ENCODE measurements at regions not wholly inside any gene's neighbourhood (a gene's known extent, or its start where the extent isn't known, plus 50 kb on each side); places are given as distances from the start of the nearest gene placed in this dataset.

GRCh38 chr3:105923140-105923539 is 54.3 kb upstream of the CBLB start:
- no peaks in the 10 kb centered on the region for H3K36me3 ChIP-seq
- H3K4me3 ChIP-seq, result no peak overlapping the region
- DNase-seq, result no peak
- H3K27ac ChIP-seq, result no peak overlapping the region
- TF ChIP-seq CTCF (IDR thresholded peaks at IDR 0.05), result no peak
- TF ChIP-seq EP300 (IDR thresholded peaks at IDR 0.05), result no peak
- no peaks in the 10 kb centered on the region for H3K27me3 ChIP-seq
- no peaks in the 10 kb centered on the region for H3K4me1 ChIP-seq
- no peaks in the 10 kb centered on the region for H3K9me3 ChIP-seq
- ATAC-seq (ENCODE audit: low FRiP score in 2 of 2), result no peak
- WGBS, 2 donors, result 97% methylated on average over 3 of the region's 3 CpGs

GRCh38 chr3:105927741-105928140 is 58.9 kb upstream of the CBLB start:
- no peaks in the 10 kb centered on the region for H3K27me3 ChIP-seq
- H3K36me3 ChIP-seq, result no peaks in the 10 kb centered on the region
- TF ChIP-seq POLR2AphosphoS5 (IDR thresholded peaks at IDR 0.05) (no peak), POLR2A (IDR thresholded peaks at IDR 0.05) (no peak), CTCF (IDR thresholded peaks at IDR 0.05) (no peak), EP300 (IDR thresholded peaks at IDR 0.05) (no peak)
- no peak overlapping the region for H3K27ac ChIP-seq
- no peaks in the 10 kb centered on the region for H3K4me1 ChIP-seq
- H3K4me3 ChIP-seq, result no peak overlapping the region
- no peaks in the 10 kb centered on the region for H3K9me3 ChIP-seq
- ATAC-seq (ENCODE audit: low FRiP score in 2 of 2), result no peak
- WGBS, 2 donors, result 97 to 100% methylated on average over 1 of the region's 1 CpG
- no peak for DNase-seq

- H3K27ac ChIP-seq, result no peak overlapping the region
- H3K36me3 ChIP-seq, result no peaks in the 10 kb centered on the region
- no peaks in the 10 kb centered on the region for H3K4me1 ChIP-seq
- TF ChIP-seq EP300 (IDR thresholded peaks at IDR 0.05) (no peak), CTCF (IDR thresholded peaks at IDR 0.05) (no peak), POLR2A (IDR thresholded peaks at IDR 0.05) (no peak), POLR2AphosphoS5 (IDR thresholded peaks at IDR 0.05) (no peak)
- no peaks in the 10 kb centered on the region for H3K9me3 ChIP-seq
- H3K4me3 ChIP-seq, result no peak overlapping the region
- 51 to 58% methylated on average over 3 of the region's 3 CpGs for WGBS, 2 donors
- ATAC-seq (ENCODE audit: low FRiP score in 2 of 2) (no peak), DNase-seq (no peak)
- no peaks in the 10 kb centered on the region for H3K27me3 ChIP-seq
Observed at GRCh38 chr3:105930733-105931132, 61.9 kb upstream of the CBLB start.

GRCh38 chr3:105931500-105931899 is 62.7 kb upstream of the CBLB start:
- H3K36me3 ChIP-seq, result no peaks in the 10 kb centered on the region
- DNase-seq, result no peak
- TF ChIP-seq CTCF (IDR thresholded peaks at IDR 0.05), result no peak
- no peak for TF ChIP-seq POLR2A (IDR thresholded peaks at IDR 0.05)
- TF ChIP-seq POLR2AphosphoS5 (IDR thresholded peaks at IDR 0.05), result no peak
- no peak for TF ChIP-seq EP300 (IDR thresholded peaks at IDR 0.05)
- WGBS, 2 donors, result 83 to 86% methylated on average over 2 of the region's 2 CpGs
- no peak overlapping the region for H3K4me3 ChIP-seq
- no peaks in the 10 kb centered on the region for H3K4me1 ChIP-seq
- no peaks in the 10 kb centered on the region for H3K9me3 ChIP-seq
- ATAC-seq (ENCODE audit: low FRiP score in 2 of 2), result no peak
- H3K27me3 ChIP-seq, result no peaks in the 10 kb centered on the region
- H3K27ac ChIP-seq, result no peak overlapping the region

GRCh38 chr3:105933871-105934270 is 65.1 kb upstream of the CBLB start:
- DNase-seq, result no peak
- TF ChIP-seq EP300 (IDR thresholded peaks at IDR 0.05) (no peak), POLR2AphosphoS5 (IDR thresholded peaks at IDR 0.05) (no peak), POLR2A (IDR thresholded peaks at IDR 0.05) (no peak), CTCF (IDR thresholded peaks at IDR 0.05) (no peak)
- 49 to 61% methylated on average over 4 of the region's 4 CpGs for WGBS, 2 donors

More at GRCh38 chr3:105933871-105934270, 65.1 kb upstream of the CBLB start:
- no peaks in the 10 kb centered on the region for H3K9me3 ChIP-seq
- H3K27ac ChIP-seq, result no peak overlapping the region
- no peaks in the 10 kb centered on the region for H3K36me3 ChIP-seq
- H3K4me1 ChIP-seq, result no peaks in the 10 kb centered on the region
- no peak for ATAC-seq (ENCODE audit: low FRiP score in 2 of 2)
- no peaks in the 10 kb centered on the region for H3K27me3 ChIP-seq
- H3K4me3 ChIP-seq, result no peak overlapping the region

All from upper lobe of left lung (tissue), 6 donors.